Common myeloid progenitor, CD34-positive (primary cell): ENCODE measurements at regions not wholly inside any gene's neighbourhood (a gene's known extent, or its start where the extent isn't known, plus 50 kb on each side); places are given as distances from the start of the nearest gene placed in this dataset.
A peak's percentile ranks its signal among the peaks of the same experiment; 100 is the strongest.
"Not testable (repeated sequence)": the region's sequence is repeated elsewhere in the genome, so short reads cannot be mapped to it uniquely, and the experiment has no call there.

ENCODE experiments used
- CTCF ChIA-PET: fragments of 350-600 bp; sonication (Branson Sonifier 250); formaldehyde crosslinking; loops from one replicate; lab custom pipeline; 2021; ENCODE audit warnings: antibody characterized with exemption; lab: Charles Lee
- POLR2A ChIA-PET: fragments of 350-600 bp; sonication (Branson Sonifier 250); formaldehyde crosslinking; loops from one replicate; lab custom pipeline; 2021; ENCODE audit warnings: antibody characterized with exemption; lab: Charles Lee
- DNase-seq, 3 donors: peaks; one replicate each; pipeline versions ENCODE4 v3.0.0 to v3.0.0-alpha.2; 2013
- H3K27ac ChIP-seq, 2 experiments: 1 replicate in 1 of 2; 2 replicates in 1 of 2; pipeline ENCODE4 v1.7.0; 2013; ENCODE audit warnings: inconsistent platforms in 2 of 2, low read length in 2 of 2, mild to moderate bottlenecking in 2 of 2, low read depth in 1 of 2, moderate library complexity in 1 of 2; ENCODE audit not compliant: severe bottlenecking in 2 of 2, insufficient read depth in 1 of 2, poor library complexity in 1 of 2
- H3K27me3 ChIP-seq, 5 experiments: replicated peaks in 2 of 5; 1 replicate in 3 of 5; 2 replicates in 2 of 5; pipeline versions ENCODE4 v1.6.1 to v1.7.0; 2013; ENCODE audit warnings: low read length in 4 of 5, mild to moderate bottlenecking in 2 of 5, moderate library complexity in 2 of 5, inconsistent platforms in 1 of 5; ENCODE audit not compliant: insufficient read depth in 5 of 5, control insufficient read depth in 4 of 5
- H3K36me3 ChIP-seq, 4 experiments: 1 replicate in 2 of 4; 2 replicates in 2 of 4; pipeline versions ENCODE4 v1.6.1 to v1.7.0; 2013; ENCODE audit warnings: low read length in 3 of 4, control low read depth in 1 of 4, mild to moderate bottlenecking in 1 of 4; ENCODE audit not compliant: control insufficient read depth in 4 of 4, insufficient read depth in 4 of 4
- H3K4me1 ChIP-seq, 4 experiments: 1 replicate in 3 of 4; 2 replicates in 1 of 4; pipeline versions ENCODE4 v1.6.1 to v1.7.1; 2013; ENCODE audit warnings: low read length in 3 of 4, mild to moderate bottlenecking in 3 of 4, control low read depth in 1 of 4, inconsistent platforms in 1 of 4, moderate library complexity in 1 of 4; ENCODE audit not compliant: control insufficient read depth in 4 of 4, insufficient read depth in 4 of 4; ENCODE audit errors: control extremely low read depth in 1 of 4
- H3K4me3 ChIP-seq, 7 experiments: 1 replicate in 4 of 7; 2 replicates in 3 of 7; pipeline versions ENCODE4 v1.5.1 to v1.7.0; 2013; ENCODE audit warnings: mild to moderate bottlenecking in 7 of 7, low read length in 6 of 7, moderate library complexity in 6 of 7, inconsistent platforms in 2 of 7, low read depth in 2 of 7, control low read depth in 1 of 7; ENCODE audit not compliant: insufficient read depth in 4 of 7, control insufficient read depth in 1 of 7; ENCODE audit errors: extremely low read depth in 1 of 7
- H3K9me3 ChIP-seq, 5 experiments: 1 replicate in 4 of 5; 2 replicates in 1 of 5; pipeline versions ENCODE4 v1.6.1 to v1.7.1; 2013; ENCODE audit warnings: low read length in 4 of 5, mild to moderate bottlenecking in 2 of 5, inconsistent platforms in 1 of 5, low read depth in 1 of 5, moderate library complexity in 1 of 5; ENCODE audit not compliant: control insufficient read depth in 4 of 5, insufficient read depth in 2 of 5; ENCODE audit errors: control extremely low read depth in 1 of 5
- WGBS: methylation state at CpG from one replicate; pipeline ENCODE4 v1.1.5; 2013; ENCODE audit not compliant: insufficient coverage; 5-methylcytosine and 5-hydroxymethylcytosine counted together

- 100% methylated on average over 2 of the region's 2 CpGs for WGBS
- H3K27ac ChIP-seq, H3K36me3 ChIP-seq, CTCF ChIA-PET, H3K27me3 ChIP-seq, POLR2A ChIA-PET, H3K9me3 ChIP-seq, H3K4me1 ChIP-seq, DNase-seq, H3K4me3 ChIP-seq: not testable (repeated sequence)
Observed at GRCh38 chr1:43090157-43090556, 81.9 kb downstream of the EBNA1BP2 start.

GRCh38 chr1:43083375-43083891 lies 88.7 kb downstream of the EBNA1BP2 start:
- no peak overlapping the region for H3K27ac ChIP-seq
- 100% methylated on average over 1 of the region's 1 CpG for WGBS
- no peaks in the 10 kb centered on the region for H3K9me3 ChIP-seq
- ChIA-PET POLR2A (interaction anchor here (0.6 kb wide), 1 partner anchor 163 kb away, joined by 3 read pairs; no protein-coding TSS in a partner anchor), CTCF (interaction anchor here (0.8 to 2.0 kb wide), 5 partner anchors 8 to 170 kb away, joined by 3 to 14 read pairs (median 4); no protein-coding TSS in a partner anchor)
- H3K27me3 ChIP-seq: no peaks in the 10 kb centered on the region
- H3K4me3 ChIP-seq: no peak overlapping the region
- no peaks in the 10 kb centered on the region for H3K4me1 ChIP-seq
- H3K36me3 ChIP-seq: no peaks in the 10 kb centered on the region
- DNase-seq: no peak

GRCh38 chr1:43082740-43083139 lies 89.3 kb downstream of the EBNA1BP2 start:
- H3K9me3 ChIP-seq: no peaks in the 10 kb centered on the region
- H3K4me1 ChIP-seq: no peaks in the 10 kb centered on the region
- no peaks in the 10 kb centered on the region for H3K36me3 ChIP-seq
- H3K27ac ChIP-seq: no peak overlapping the region
- POLR2A ChIA-PET: no interaction called here
- 100% methylated on average over 3 of the region's 6 CpGs for WGBS
- no peak overlapping the region for H3K4me3 ChIP-seq
- no peak for DNase-seq
- CTCF ChIA-PET: no interaction called here
- H3K27me3 ChIP-seq: no peaks in the 10 kb centered on the region

DNA sequence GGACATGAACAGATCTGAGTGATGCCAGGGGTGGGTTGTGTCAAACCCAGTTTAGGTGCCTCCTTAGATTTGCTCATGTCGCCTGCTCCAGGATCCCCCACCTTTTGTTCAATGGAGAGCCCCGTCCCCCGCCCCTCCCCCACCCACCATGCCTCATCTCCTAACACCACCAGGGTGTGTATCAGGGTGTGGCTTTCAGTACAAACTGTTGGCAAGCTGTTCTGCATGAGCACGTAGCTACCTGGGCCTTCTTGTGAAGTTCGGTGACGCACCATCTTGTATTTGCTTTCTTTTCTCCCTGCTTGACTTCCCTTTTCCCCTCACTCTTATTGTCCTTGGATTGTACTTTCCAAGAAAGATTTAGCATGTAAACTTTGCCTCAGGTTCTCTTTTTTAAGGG lies 94.8 kb downstream of the EBNA1BP2 start:
- no peak for DNase-seq
- H3K27me3 ChIP-seq: no peaks in the 10 kb centered on the region
- 95% methylated on average over 4 of the region's 6 CpGs for WGBS
- no peaks in the 10 kb centered on the region for H3K9me3 ChIP-seq
- H3K36me3 ChIP-seq: no peaks in the 10 kb centered on the region
- ChIA-PET POLR2A (no interaction called here), CTCF (interaction anchor here (9.0 to 16.7 kb wide), 2 partner anchors 158 to 299 kb away, joined by 106 to 406 read pairs; no protein-coding TSS in a partner anchor)
- no peak overlapping the region for H3K27ac ChIP-seq
- H3K4me1 ChIP-seq: no peaks in the 10 kb centered on the region
- no peak overlapping the region for H3K4me3 ChIP-seq

GRCh38 chr1:43074709-43075108 lies 97.4 kb downstream of the EBNA1BP2 start:
- CTCF ChIA-PET: interaction anchor here (1.0 to 16.7 kb wide), 11 partner anchors 9 to 296 kb away, joined by 3 to 406 read pairs (median 5); partner anchors contain the start of gene ZNF691
- Histone ChIP-seq H3K9me3 (no peaks in the 10 kb centered on the region), H3K36me3 (no peaks in the 10 kb centered on the region), H3K4me1 (peaks cover 0 to 6% (median 0%) of the 10 kb centered on the region in 4 experiments), H3K27ac (no peak overlapping the region), H3K27me3 (no peaks in the 10 kb centered on the region), H3K4me3 (no peak overlapping the region)
- DNase-seq: no peak
- POLR2A ChIA-PET: no interaction called here
- 100% methylated on average over 2 of the region's 2 CpGs for WGBS

GRCh38 chr1:43074244-43074643 lies 97.8 kb downstream of the EBNA1BP2 start:
- POLR2A ChIA-PET: no interaction called here
- Histone ChIP-seq H3K27ac (no peak overlapping the region), H3K4me1 (peaks cover 0 to 6% (median 0%) of the 10 kb centered on the region in 4 experiments), H3K9me3 (no peaks in the 10 kb centered on the region), H3K36me3 (no peaks in the 10 kb centered on the region), H3K4me3 (no peak overlapping the region), H3K27me3 (no peaks in the 10 kb centered on the region)
- no CpG with 5 or more reads among the region's 3 CpGs for WGBS
- no peak for DNase-seq
- CTCF ChIA-PET: interaction anchor here (0.7 to 16.7 kb wide), 34 partner anchors 10 to 339 kb away, joined by 3 to 406 read pairs (median 4); partner anchors contain the start of gene ZNF691

DNA sequence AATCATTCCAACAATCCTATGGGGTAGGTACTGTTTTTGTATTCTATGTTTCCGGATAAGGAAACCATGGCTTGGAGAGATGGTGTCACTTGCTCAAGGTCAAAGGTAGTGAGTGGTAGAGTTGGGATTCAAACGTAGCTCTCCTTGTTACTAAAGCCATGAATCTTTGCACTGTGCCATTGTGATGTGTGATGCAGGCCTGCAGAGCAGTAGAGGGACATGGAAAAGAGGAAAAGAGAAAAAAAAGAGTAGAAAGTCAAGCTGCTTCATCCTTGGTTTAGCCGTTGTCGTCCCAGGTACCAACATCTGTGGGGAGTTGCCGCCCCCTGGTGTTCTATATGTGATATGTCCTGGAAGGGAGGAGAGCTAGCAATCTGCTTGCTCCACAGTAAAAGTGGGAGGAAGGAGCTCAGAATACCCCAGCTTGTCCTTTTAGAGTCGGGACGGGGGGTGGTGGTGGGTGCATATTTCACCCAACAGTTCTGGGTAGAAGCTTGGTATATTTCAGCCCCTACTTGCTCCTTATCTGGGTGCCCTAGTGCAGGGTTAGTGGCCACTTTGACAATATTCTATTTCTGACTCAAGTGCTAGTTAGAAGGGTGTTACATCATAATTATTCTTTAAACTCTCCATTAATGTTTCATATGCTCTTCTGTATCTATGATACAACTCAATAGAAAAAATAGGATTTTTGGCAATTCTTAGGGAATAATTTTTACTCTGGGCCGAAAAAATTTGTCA lies 98.4 kb downstream of the EBNA1BP2 start:
- Histone ChIP-seq H3K9me3 (no peaks in the 10 kb centered on the region), H3K27me3 (no peaks in the 10 kb centered on the region), H3K4me3 (no peak overlapping the region), H3K36me3 (no peaks in the 10 kb centered on the region), H3K4me1 (peaks cover 0 to 6% (median 5%) of the 10 kb centered on the region in 4 experiments), H3K27ac (no peak overlapping the region)
- ChIA-PET POLR2A (interaction anchor here (1.2 kb wide), 1 partner anchor 158 kb away, joined by 3 read pairs; no protein-coding TSS in a partner anchor), CTCF (interaction anchor here (0.7 to 16.7 kb wide), 37 partner anchors 9 to 340 kb away, joined by 3 to 406 read pairs (median 4); partner anchors contain the start of gene ZNF691)
- peak; percentile 63 to 81 (median 74) for DNase-seq
- 12% methylated on average over 6 of the region's 8 CpGs for WGBS
